SW480 (cell line): ENCODE measurements at regions not wholly inside any gene's neighbourhood (a gene's known extent, or its start where the extent isn't known, plus 50 kb on each side); places are given as distances from the start of the nearest gene placed in this dataset.

Experiments used
- DNase-seq: peaks from one replicate; pipeline ENCODE4 v3.0.0-alpha.2; 2016; ENCODE audit warnings: low spot score

- no peak for DNase-seq
Observed at GRCh38 chr13:39159846-39160370, 121.7 kb downstream of the NHLRC3 start.

GRCh38 chr13:39167018-39167417 is 128.8 kb downstream of the NHLRC3 start:
- DNase-seq = no peak

GRCh38 chr13:39170711-39171110 is 132.5 kb downstream of the NHLRC3 start:
- DNase-seq = no peak

DNA sequence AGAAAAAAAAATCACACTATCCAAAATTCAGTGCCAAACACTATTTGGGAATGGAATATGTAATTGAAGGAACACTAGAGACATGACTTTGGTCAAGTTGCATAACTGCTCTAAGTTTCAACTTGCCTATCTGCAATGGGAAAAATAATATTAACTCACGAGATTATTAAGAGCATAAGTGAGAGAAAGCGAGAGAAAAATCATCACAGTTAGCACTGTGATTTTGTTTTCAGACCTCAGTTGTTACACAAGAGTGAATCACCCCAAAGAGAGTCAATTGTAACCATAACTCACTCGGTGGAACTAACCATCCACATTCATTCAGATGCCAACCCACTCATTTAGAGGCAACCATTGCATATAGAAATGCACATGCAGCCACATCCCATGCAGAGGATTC is 147.1 kb downstream of the NHLRC3 start:
- DNase-seq = no peak

- DNase-seq = no peak
Observed at GRCh38 chr13:39186205-39186875, 148.1 kb downstream of the NHLRC3 start.

DNA sequence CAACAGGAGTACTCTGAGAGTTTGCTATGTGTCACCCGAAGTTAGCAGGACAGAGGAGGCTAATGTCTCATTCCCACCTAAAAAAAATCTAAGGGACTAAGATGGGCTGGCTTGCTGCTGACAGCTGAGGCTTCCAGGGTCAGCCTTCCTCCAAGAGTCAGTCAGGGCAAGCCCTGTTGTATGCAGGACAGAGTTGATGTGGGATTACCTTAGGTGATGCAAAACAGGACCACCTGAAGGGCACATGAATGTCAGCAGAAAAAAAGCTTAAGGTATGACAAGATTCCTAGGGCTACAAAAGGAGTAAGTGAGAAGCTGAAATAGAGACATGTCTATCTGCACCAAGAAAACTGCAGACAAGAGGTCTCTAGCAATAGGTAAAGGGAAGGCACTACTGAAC is 151.5 kb downstream of the NHLRC3 start:
- DNase-seq = no peak

GRCh38 chr13:39196965-39197646 is 158.8 kb downstream of the NHLRC3 start:
- DNase-seq = no peak

- no peak for DNase-seq
Observed at GRCh38 chr13:39197647-39198007, 159.4 kb downstream of the NHLRC3 start.

DNA sequence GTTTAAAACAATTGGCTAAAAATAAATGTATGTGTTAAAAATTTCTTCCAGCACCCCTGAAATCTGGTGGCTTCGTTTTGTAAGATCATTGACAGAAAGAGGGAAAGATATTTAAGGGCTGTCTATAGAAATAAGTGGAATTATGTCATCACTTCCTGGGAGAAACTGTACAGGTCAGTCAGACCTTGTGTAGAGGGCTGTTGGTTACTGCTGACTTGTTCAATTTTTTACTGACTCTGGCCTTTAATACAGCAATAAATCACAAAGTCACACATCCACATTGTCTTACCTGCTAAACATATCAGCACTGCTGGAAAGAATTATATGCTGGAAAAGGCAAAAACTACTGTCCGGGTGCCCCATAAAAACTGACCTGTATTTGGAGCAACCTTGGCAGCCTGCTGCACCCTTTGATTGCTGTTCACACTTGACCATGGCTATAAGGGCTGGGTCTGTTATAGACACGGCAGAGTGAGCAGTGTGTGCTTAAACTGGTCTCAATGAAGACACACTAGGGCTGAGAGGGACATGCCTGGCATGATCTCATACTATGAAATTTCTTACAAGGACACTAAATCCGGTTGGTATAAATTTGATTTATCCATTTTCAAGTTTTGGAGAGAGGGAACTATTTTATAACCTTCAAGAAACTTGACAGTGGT is 162.1 kb downstream of the NHLRC3 start:
- DNase-seq = no peak

DNA sequence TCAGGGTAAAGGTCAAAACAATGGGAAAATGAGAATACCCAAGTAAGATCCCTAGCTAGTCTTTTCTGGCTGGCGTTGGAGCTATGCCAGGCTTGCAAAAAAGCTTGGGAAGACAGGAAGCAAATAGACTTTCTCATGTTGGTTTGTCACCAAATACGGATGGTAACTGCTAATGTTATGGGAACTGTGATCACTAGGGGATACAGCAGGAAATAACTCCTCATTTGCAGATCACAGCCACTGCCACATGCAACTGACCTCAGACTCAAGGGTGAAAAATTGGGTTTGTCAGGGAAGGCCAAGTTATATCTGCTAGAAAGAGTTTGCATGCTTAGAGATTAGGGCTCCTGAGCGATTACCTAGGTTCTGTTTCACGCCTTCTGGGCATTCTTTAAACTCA is 162.9 kb downstream of the NHLRC3 start:
- no peak for DNase-seq

DNA sequence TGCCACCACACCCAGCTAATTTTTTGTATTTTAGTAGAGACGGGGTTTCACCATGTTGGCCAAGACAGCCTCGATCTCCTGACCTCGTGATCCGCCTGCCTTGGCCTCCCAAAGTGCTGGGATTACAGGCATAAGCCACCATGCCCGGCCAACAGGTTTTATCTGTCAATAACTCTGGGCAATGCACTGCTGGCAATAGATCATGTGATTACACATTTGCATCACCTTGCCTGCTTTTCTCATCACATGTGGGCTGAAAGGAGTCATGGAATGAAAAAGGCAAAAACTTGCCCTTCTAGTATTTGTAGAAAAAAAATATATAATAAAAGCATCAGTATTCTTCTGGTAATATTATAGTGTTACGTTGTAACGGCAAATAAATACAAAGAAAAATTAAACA is 164.5 kb downstream of the NHLRC3 start:
- no peak for DNase-seq

DNA sequence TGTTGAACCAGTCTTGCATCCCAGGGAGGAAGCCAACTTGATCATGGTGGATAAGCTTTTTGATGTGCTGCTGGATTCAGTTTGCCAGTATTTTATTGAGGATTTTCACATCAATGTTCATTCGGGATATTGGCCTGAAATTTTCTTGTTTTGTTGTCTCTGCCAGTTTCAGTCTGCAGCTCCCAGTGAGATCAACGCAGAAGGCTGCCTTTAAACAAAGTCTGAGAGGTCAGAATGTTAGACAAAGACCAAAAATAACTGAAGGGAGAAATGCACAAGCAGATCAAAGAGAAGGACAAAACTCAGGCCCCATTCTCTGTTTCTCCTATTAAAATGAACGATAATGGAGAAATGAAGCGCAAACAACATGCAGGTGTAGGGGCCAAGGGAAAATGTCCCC is 170.4 kb downstream of the NHLRC3 start:
- DNase-seq = no peak

- no peak for DNase-seq
Observed at GRCh38 chr13:39209731-39210531, 171.7 kb downstream of the NHLRC3 start.

GRCh38 chr13:39210961-39211534 is 172.8 kb downstream of the NHLRC3 start:
- no peak for DNase-seq

GRCh38 chr13:39215971-39216370 is 177.7 kb downstream of the NHLRC3 start:
- DNase-seq = no peak

DNA sequence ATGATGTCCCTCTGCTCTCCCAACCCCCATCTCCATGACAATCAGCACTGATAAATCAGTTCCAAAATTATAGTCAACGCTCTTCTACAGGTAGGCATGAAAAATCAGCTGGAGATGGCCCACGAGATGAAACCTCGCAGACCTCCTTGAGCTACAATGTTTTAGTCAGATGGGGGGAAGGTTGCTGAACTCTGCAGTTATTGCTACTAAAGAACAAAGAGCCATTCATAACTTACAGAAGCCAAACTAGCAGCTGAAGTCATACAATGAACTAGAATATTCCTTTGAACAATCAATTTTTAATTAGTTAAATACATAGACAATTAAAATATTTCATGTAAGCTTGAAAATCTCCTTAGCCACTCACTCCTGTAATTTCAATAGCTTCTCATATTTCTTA is 179.2 kb downstream of the NHLRC3 start:
- no peak for DNase-seq

DNA sequence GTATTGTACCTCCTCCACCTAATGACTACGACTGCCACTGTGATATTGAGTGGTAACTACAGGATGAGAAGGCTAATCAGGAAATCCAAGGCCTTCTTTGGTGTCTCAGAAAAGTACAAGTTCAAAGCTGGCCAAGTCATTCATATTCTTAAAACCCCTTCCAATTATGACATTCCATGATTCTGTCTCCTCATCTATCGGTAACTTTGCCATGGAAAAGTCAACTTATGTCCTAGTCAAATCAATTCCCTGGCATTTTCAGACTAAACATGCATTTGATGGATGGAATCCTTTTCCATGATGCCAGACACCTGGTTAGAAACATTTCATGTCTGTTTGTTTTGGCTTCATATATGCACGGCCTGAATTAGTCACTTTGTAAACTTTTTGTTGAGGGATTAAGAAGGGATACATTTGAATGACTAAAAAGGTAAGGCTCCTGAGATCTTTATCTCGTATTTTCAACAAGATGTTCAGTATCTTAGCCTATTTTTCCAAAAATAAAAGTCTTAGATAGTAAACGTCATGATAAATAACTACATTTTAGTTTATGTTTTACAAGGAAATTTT is 186.5 kb downstream of the NHLRC3 start:
- no peak for DNase-seq

- DNase-seq = no peak
Observed at GRCh38 chr13:39225860-39226259, 187.6 kb downstream of the NHLRC3 start.

- no peak for DNase-seq
Observed at GRCh38 chr13:39226359-39226758, 188.1 kb downstream of the NHLRC3 start.

GRCh38 chr13:39232401-39232980 is 194.2 kb downstream of the NHLRC3 start:
- no peak for DNase-seq

DNA sequence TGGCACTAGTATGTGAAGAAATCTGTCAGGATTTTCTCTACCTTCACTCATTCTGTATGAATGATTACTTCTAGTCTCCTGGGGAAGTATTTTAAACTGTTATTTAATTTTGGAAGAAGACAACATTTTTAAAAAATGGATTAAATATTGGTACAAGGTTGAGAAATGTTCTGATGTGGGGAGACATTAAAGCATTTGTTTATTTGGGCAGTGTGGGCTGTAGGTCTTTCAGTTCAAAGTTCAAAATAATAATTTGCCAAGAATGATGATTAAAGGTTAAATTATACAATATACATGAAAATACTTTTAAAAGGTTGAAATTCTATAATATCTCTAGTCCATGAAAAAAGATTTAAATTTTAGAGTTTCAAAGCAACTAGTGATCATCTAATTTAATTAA is 194.7 kb downstream of the NHLRC3 start:
- no peak for DNase-seq
